Islet precursor cell (in vitro differentiated cells): ENCODE measurements at regions not wholly inside any gene's neighbourhood (a gene's known extent, or its start where the extent isn't known, plus 50 kb on each side); places are given as distances from the start of the nearest gene placed in this dataset.

Source experiments
- DNase-seq: peaks from one replicate; pipeline ENCODE4 v3.0.0-alpha.2; 2018

DNA sequence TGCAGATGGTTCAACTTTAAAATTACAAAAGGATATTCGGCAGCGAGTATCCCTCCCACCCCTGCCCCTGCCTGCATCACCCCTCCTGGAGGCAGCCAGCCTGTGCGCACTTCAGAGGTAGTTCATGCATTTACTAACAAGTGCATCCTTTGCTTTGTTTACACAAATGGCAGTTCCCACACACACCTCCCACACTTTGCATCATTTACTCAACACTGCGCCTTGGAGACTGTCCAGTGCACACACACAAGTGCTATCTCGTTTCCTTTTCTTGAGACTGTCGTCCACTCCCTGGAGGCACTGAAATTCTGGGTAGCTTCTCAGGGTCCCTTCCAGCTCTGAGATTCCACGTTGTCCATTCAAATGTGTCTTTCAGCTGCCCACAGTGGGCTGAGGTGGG is 53.1 kb upstream of the VSX1 start:
- no peak for DNase-seq

DNA sequence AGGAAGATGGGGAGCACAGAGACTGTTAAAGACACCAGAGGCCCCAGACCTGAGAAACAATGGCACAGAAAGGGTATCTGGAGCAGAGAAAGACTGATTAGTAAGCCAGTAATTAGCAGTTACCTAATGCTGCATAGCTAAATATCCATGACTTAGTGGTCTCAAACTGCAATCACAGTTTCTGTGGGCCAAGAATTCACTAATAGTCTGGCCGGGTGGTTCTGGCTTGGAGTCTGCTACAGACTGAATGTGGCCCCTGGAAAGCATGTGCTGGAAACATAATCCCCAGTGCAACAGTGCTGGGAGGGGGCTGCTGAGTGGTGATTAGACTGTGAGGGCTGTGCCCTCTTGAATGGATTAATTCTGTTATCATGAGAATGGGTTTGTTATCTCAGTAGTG is 54.1 kb upstream of the VSX1 start:
- no peak for DNase-seq

DNA sequence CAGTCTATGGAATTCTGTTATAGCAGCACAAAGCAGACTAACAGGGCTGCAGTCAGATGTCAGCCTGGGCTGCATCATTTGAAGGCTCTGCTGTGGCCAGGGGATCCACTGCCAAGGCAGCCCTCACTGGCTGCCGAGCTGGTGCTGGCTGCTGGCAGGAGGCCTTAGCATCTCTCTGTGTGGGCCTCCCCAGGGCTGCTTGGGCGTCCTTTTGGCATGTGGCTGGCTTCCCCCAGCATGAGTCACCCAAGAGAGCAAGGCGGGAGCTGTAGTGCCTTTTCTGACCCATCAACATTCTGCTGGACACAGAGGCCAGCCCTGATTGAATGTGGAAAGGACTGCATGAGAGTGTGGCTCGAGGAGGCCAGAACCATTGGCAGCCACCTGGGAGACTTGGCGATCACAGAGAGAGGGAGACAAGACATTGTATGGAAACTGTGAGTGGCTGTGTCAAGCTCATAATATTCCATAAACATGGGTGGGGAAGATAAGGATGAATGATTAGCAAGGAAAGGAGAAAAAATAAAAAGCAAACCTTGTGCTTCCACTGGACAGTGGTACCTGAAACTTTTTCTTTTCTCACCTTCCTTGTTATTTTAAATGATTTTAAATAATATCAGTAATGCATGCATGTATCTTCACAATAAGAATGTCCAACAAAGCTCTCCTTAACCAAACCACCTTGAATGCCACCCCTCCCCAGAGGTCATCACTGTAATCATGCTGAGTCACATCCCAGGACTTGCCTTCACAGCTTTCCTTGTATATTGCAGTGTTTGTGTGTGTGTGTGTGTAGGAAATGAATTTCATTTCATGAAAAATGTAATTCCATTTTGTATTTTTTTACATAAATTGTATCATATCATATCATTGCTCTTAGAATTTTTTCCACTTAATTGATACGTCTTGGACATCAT is 55.0 kb upstream of the VSX1 start:
- DNase-seq: peak; percentile 90

DNA sequence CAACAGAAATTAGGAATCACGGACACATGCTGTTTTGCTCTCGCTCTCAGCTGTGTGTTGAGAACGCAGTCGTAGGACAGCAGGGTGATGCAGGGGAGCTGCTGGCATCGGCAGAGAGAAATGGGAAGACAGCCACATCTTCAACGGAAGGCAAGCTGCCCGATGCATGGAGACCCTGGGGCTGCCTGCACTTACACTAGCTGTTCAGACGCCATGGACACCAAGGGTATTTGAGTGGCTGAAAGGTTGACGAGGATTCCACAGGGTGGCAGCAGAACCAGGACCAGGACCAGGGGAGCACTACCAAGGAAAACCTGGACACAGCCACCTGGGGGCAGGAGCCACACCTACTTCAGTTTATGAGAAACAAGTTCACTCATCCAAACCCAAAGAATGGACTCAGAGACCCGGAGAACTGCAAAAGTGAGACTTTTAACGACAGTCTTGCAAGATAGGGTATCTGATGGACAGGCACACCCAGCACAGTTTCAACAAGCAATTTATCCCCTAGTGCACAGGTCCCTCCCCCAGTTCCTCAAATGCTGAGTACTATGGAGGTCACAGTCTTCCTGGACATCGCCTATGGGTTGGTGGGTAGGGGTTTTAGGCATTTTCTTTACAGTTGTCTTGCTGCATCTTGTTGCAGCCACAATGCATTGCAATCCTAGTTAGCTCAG is 56.3 kb upstream of the ENTPD6 start:
- no peak for DNase-seq

DNA sequence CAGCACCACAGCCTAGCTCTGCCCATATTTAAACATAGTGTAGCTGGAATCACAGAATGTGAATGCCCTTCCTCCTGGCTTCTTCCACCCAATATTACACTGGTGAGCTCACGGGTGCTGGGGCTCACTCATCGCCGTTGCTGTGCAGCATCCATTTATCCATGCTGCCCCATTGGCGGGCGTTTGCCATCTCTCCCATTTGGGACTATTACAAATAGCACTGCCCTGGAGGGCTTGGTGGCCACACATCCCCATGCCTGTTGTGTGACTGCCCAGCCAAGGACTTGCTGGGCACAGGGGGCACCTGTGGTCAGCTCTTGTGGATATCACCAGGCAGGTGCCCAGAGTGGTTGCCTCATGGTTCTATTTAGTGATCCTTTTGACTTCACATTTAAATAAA is 54.5 kb upstream of the ENTPD6 start:
- DNase-seq: no peak

DNA sequence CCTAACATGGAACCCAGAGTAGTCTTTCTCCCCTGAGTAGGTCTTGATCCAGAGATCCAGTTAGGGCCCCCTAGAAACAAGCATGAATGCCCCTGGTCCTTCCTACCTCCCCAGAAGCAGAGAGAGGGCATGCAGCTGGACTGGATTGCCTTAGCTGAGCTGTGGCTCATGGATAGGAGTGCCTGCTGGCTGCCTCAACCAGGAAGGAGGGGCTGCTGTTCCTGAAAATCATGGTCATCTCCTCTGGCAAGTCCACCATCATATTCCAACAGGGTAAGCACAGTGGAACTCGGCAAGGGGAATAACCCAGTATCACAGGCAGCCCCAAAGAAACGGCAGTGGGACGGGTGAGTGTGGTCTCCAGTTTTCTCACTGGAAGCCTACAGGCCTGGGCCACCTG is 53.1 kb upstream of the ENTPD6 start:
- no peak for DNase-seq

DNA sequence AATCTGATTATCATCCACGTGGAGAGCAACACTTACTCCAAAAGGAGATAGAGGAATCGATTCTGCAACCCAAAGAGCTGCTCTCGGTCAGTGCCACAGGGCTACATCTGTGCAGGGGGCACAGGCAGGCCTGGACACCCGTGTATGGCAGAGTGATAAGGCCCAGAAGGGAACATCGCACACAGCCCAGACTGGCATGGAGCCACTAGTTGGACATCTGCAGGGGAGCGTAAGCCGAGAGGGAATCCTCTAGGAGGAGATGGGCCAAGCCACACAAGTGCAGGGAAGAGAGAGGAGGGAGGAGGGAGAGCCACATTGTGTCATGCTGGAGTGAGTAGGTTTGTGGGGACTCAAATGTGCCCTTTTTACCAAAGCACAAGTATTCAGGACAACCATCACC is 50.4 kb upstream of the ENTPD6 start:
- no peak for DNase-seq
